Adrenal gland (tissue), 5 donors: ENCODE measurements at regions not wholly inside any gene's neighbourhood (a gene's known extent, or its start where the extent isn't known, plus 50 kb on each side); places are given as distances from the start of the nearest gene placed in this dataset.

Experiments
- CTCF ChIP-seq, 6 experiments: fragments of 450-650 bp in 4 of 6; fragments of 200-600 bp in 2 of 6; sonication (generic) in 1 of 6; IDR thresholded peaks; 1 replicate in 5 of 6; 2 replicates in 1 of 6; pipeline versions ENCODE4 v1.5.1 to v1.8.0; 2016 to 2021; ENCODE audit warnings: antibody characterized with exemption in 6 of 6, mild to moderate bottlenecking in 2 of 6, moderate library complexity in 1 of 6
- POLR2A ChIP-seq, 2 donors: fragments of 450-650 bp; IDR thresholded peaks; one replicate each; pipeline ENCODE4 v1.6.1; 2017; ENCODE audit warnings: antibody characterized with exemption in 2 of 2, mild to moderate bottlenecking in 2 of 2, moderate library complexity in 1 of 2
- donor health status: DM: no; HTN: no; CAD: no.

- TF ChIP-seq CTCF (IDR thresholded peaks at IDR 0.05): no peak
- TF ChIP-seq POLR2A (IDR thresholded peaks at IDR 0.05): no peak
Observed at GRCh38 chr6:14612016-14612980, 494.7 kb downstream of the CD83 start.
